ENCODE measurements at regions not wholly inside any gene's neighbourhood (a gene's known extent, or its start where the extent isn't known, plus 50 kb on each side); places are given as distances from the start of the nearest gene placed in this dataset.

DNA sequence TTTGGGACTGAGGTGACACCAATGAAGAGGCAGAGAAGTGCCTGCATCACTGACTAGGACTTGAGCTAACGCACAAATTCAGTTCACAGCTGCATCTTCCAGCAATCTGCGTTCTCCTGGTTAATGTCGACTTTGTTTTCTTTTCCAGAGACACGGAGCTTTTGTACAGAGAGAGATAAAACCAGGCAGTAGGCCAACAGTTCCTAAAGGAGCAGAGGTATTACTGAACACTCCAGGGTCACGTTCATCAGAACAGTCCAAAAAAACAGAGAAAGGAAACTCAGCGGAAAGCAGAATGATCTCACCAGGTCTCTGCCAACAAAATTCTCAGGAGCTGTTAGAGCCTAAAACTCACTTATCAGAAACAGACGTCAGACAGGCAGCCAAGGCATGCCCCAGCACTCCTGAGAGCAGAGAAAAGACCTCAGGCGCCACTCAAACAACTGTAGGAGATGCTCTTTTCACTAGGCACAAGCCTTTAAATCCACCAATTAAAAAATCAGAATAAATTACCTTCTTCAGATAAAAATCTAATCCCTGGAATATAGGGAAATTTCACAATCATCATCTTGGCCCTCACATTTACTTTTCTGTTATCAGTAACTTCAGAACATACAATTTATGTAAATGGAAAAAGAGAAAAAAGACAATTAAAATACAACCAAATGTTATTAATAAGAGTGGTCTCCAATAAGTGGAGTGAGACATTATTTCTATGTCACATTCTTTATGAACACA, 95.9 kb upstream of the SPTBN1 start:
- TF ChIP-seq, protein P1, sequence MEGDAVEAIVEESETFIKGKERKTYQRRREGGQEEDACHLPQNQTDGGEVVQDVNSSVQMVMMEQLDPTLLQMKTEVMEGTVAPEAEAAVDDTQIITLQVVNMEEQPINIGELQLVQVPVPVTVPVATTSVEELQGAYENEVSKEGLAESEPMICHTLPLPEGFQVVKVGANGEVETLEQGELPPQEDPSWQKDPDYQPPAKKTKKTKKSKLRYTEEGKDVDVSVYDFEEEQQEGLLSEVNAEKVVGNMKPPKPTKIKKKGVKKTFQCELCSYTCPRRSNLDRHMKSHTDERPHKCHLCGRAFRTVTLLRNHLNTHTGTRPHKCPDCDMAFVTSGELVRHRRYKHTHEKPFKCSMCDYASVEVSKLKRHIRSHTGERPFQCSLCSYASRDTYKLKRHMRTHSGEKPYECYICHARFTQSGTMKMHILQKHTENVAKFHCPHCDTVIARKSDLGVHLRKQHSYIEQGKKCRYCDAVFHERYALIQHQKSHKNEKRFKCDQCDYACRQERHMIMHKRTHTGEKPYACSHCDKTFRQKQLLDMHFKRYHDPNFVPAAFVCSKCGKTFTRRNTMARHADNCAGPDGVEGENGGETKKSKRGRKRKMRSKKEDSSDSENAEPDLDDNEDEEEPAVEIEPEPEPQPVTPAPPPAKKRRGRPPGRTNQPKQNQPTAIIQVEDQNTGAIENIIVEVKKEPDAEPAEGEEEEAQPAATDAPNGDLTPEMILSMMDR (IDR thresholded peaks at IDR 0.05; ENCODE audit: control insufficient read depth, extremely low read depth, insufficient read depth), result no peak
- no peak for DNase-seq (ENCODE audit: low read depth)
- H3K4me3 ChIP-seq (ENCODE audit: low read depth, low read length), result no peak overlapping the region

- no peak overlapping the region for H3K4me3 ChIP-seq (ENCODE audit: low read depth, low read length)
- no peak for DNase-seq (ENCODE audit: low read depth)
- TF ChIP-seq, protein P1 (IDR thresholded peaks at IDR 0.05; ENCODE audit: control insufficient read depth, extremely low read depth, insufficient read depth), result no peak
Observed at GRCh38 chr2:54364409-54364808, 91.7 kb upstream of the SPTBN1 start.

DNA sequence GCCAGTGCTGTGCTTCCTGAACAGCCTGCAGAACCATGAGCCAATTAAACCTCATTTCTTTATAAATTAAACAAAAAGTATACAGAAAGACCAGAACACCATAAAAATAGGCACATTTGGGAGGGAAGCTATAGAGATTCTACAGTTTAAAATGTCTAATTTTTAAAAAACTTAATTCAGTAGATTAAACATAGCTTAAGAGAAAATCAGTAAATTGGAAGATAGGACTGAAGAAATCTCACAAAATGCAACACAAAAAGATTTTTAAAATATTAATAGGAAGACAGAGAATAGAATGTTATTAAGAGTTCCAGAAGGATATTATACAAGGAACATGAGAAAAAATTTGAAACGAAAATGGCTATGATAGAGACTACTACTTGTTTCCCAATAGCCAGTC, 90.5 kb upstream of the SPTBN1 start:
- no peak for DNase-seq (ENCODE audit: low read depth)
- TF ChIP-seq, protein P1 (IDR thresholded peaks at IDR 0.05; ENCODE audit: control insufficient read depth, extremely low read depth, insufficient read depth), result no peak
- no peak overlapping the region for H3K4me3 ChIP-seq (ENCODE audit: low read depth, low read length)

DNA sequence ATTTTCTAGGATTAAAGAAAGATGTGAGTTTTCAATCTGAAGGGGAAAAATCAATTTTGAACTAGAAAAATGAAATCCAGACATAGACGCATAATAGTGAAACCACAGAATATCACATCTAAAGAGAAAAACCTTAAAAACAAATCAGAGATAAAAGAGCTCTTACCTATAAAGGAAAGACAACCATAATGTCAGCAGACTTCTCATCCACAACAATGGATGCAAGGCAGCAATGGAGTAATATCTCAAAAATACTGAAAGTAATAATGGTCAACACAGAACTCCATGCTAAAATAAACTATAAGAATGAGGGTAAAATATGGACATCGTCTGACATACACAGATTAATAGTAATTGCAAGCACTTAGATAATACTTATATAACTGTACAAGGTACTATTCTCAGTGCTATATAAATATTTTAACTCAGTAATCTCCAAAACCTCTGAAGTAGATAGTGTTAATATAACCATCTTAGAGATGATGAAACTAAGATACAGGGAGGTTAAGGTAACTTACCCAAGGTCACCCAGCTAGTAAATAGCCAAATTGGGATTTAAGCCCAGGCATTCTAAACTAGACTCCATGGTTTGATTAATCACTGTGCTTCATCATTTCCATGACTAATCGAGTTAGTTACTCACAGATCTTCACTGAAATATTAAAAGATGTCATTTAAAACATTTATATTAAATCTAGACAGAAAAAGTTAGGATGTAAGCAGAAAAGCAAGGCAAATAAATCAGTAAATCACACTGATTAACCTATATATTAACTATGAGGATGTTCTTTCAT, 89.4 kb upstream of the SPTBN1 start:
- H3K4me3 ChIP-seq (ENCODE audit: low read depth, low read length), result no peak overlapping the region

GRCh38 chr2:54370405-54371104, 85.6 kb upstream of the SPTBN1 start:
- no peak for DNase-seq (ENCODE audit: low read depth)

More for the DNA sequence above, 89.4 kb upstream of the SPTBN1 start:
- TF ChIP-seq, protein P1 (IDR thresholded peaks at IDR 0.05; ENCODE audit: control insufficient read depth, extremely low read depth, insufficient read depth), result no peak
- DNase-seq (ENCODE audit: low read depth), result no peak

DNA sequence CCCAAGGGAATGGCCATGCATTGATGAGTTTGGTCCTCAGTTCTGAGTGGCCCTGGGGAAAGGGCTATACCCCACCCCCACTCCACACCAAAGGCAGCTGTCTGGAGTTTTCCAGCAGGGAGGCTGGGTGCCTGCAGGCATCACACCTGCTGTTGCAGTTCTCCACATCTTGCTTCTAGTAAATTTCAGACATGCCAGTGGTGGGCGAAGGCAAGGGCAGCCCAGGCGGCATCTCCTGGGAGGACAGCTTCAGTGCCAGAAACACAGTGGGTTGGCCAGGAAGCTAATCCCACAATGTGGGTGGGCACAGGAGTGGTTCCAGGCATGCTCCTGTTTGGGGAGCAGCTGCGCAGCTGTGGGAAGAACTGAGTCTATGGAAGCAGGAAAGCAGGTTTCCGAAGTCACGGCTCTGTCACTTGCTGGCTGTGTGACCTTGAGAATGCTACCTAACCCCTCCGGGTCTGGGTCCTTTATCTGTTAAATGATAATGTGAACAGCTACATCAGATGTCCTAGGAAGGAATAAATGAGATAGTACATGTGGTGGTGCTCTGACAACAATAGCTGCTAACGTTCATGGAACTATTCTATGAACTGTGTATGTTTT, 84.6 kb upstream of the SPTBN1 start:
- no peak overlapping the region for H3K4me3 ChIP-seq (ENCODE audit: low read depth, low read length)
- no peak for DNase-seq (ENCODE audit: low read depth)
- TF ChIP-seq, protein P1 (IDR thresholded peaks at IDR 0.05; ENCODE audit: control insufficient read depth, extremely low read depth, insufficient read depth), result no peak

More at GRCh38 chr2:54370405-54371104, 85.6 kb upstream of the SPTBN1 start:
- no peak overlapping the region for H3K4me3 ChIP-seq (ENCODE audit: low read depth, low read length)
- TF ChIP-seq, protein P1 (IDR thresholded peaks at IDR 0.05; ENCODE audit: control insufficient read depth, extremely low read depth, insufficient read depth), result no peak
